ENCODE measurements at regions not wholly inside any gene's neighbourhood (a gene's known extent, or its start where the extent isn't known, plus 50 kb on each side); places are given as distances from the start of the nearest gene placed in this dataset.

DNA sequence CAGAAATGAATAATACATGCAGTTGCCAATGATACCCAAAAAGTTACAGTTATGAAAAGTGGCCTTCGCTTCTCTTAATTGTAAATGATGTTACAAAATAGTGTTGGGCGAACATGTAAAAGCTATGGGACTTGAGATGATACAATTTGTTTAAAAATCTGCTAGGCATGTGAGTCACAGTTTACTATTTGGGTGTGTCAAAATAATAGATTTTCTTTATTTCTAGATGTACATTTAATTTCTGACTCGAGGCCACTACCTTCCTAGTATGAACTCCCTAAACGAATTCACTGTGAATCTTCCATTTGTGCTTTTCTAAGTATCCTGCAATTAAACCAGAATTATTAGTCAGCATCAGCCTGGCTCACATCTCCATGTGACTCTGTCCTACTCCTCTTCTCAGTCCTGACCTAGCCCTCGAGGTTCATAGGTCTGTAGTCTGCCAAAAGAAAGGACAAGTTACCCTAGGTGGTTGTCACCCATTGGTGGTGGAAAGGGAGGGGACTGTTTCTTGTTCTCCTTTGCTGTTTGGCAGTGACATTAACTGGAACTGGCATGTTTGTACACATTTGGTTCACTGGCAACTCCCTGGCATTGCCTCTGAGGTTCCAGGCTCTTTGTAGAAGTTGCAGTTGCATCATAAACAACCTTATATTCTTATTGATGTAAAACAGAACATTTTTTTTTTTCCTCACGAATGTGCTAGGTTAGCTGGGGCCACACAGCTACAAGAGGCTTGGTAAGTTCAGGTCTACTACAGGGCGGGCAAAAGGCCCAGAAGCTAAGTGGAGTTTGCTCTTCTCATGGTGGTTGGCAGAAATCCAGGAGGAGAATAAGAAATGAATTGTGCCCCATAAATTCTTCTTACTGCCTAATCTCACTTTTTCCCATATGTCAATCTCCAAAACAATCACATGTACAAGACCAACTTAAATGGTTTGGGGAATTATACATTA, 746.5 kb upstream of the ADAMTS5 start:
- no peak for TF ChIP-seq EZH2 (IDR thresholded peaks at IDR 0.05; ENCODE audit: borderline replicate concordance, low read depth, low read length, severe bottlenecking)
- TF ChIP-seq, protein P1, sequence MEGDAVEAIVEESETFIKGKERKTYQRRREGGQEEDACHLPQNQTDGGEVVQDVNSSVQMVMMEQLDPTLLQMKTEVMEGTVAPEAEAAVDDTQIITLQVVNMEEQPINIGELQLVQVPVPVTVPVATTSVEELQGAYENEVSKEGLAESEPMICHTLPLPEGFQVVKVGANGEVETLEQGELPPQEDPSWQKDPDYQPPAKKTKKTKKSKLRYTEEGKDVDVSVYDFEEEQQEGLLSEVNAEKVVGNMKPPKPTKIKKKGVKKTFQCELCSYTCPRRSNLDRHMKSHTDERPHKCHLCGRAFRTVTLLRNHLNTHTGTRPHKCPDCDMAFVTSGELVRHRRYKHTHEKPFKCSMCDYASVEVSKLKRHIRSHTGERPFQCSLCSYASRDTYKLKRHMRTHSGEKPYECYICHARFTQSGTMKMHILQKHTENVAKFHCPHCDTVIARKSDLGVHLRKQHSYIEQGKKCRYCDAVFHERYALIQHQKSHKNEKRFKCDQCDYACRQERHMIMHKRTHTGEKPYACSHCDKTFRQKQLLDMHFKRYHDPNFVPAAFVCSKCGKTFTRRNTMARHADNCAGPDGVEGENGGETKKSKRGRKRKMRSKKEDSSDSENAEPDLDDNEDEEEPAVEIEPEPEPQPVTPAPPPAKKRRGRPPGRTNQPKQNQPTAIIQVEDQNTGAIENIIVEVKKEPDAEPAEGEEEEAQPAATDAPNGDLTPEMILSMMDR (IDR thresholded peaks at IDR 0.05; ENCODE audit: borderline replicate concordance, extremely low read depth, low read length, poor library complexity, severe bottlenecking) = no peak

DNA sequence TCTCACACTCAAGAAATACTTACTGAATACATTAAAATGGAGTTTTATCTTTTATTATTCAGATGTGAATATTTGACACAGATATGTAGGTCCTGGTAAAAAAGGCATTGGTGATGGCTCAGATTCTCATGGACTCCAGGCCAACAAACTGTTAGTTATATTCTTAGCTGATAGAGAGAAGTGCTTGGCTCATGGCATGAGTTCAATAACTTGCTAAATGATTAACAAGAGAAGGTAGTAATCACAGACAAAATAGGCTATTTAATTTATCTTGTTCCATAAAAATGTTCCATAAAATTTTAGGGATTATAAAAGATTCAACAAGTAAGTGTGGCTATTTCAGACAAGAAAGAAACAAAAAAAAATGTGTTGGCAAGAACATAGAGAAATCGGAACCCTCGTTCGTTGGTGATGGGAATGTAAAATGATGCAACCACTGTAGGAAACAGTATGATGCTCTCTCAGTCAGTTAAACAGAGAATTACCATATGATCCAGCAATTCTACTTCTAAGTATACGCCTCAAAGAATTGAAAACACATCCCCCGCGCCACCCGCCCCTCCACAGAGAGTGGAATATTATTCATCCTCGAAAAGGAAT, 737.8 kb upstream of the ADAMTS5 start:
- Histone ChIP-seq H2AFZ (ENCODE audit: low read depth, low read length) (no peak overlapping the region), H3K4me3 (ENCODE audit: low read depth in 1 of 2, low read length in 2 of 2) (no peak overlapping the region), H3K36me3 (ENCODE audit: insufficient read depth, low read length) (no peaks in the 10 kb centered on the region), H3K4me2 (ENCODE audit: insufficient read depth, low read length) (no peak overlapping the region), H3K79me2 (ENCODE audit: insufficient read depth, low read length) (no peaks in the 10 kb centered on the region), H3K9me3 (ENCODE audit: insufficient read depth, low read length, severe bottlenecking) (no peaks in the 10 kb centered on the region), H3K27ac (ENCODE audit: low read length) (no peak overlapping the region), H3K4me1 (ENCODE audit: insufficient read depth, low read length) (peaks cover 7% of the 10 kb centered on the region; the same call in 1 of the 2 replicates), H3K9ac (ENCODE audit: low read depth, low read length) (no peak overlapping the region), H3K27me3 (ENCODE audit: insufficient read depth, low read length, poor library complexity) (no peaks in the 10 kb centered on the region), H4K20me1 (ENCODE audit: insufficient read depth, low read length) (no peaks in the 10 kb centered on the region)
- DNase-seq (no peak), ATAC-seq (ENCODE audit: insufficient read depth, low read depth) (no peak)
- no peak for TF ChIP-seq EZH2 (IDR thresholded peaks at IDR 0.05; ENCODE audit: borderline replicate concordance, low read depth, low read length, severe bottlenecking)
- TF ChIP-seq, protein P1 (IDR thresholded peaks at IDR 0.05; ENCODE audit: borderline replicate concordance, extremely low read depth, low read length, poor library complexity, severe bottlenecking) = no peak

More for the DNA sequence above, 746.5 kb upstream of the ADAMTS5 start:
- H3K4me3 ChIP-seq (ENCODE audit: low read depth in 1 of 2, low read length in 2 of 2) = no peak overlapping the region
- no peak overlapping the region for H3K4me2 ChIP-seq (ENCODE audit: insufficient read depth, low read length)
- no peaks in the 10 kb centered on the region for H3K4me1 ChIP-seq (ENCODE audit: insufficient read depth, low read length)
- no peaks in the 10 kb centered on the region for H3K27me3 ChIP-seq (ENCODE audit: insufficient read depth, low read length, poor library complexity)
- no peaks in the 10 kb centered on the region for H3K36me3 ChIP-seq (ENCODE audit: insufficient read depth, low read length)
- H3K79me2 ChIP-seq (ENCODE audit: insufficient read depth, low read length) = no peaks in the 10 kb centered on the region
- no peaks in the 10 kb centered on the region for H3K9me3 ChIP-seq (ENCODE audit: insufficient read depth, low read length, severe bottlenecking)
- no peak overlapping the region for H3K9ac ChIP-seq (ENCODE audit: low read depth, low read length)
- DNase-seq = no peak
- no peak overlapping the region for H3K27ac ChIP-seq (ENCODE audit: low read length)
- ATAC-seq (ENCODE audit: insufficient read depth, low read depth) = no peak
- H4K20me1 ChIP-seq (ENCODE audit: insufficient read depth, low read length) = no peaks in the 10 kb centered on the region
- H2AFZ ChIP-seq (ENCODE audit: low read depth, low read length) = no peak overlapping the region

GRCh38 chr21:27703791-27704190, 736.9 kb upstream of the ADAMTS5 start:
- Histone ChIP-seq H3K36me3 (ENCODE audit: insufficient read depth, low read length) (no peaks in the 10 kb centered on the region), H3K4me2 (ENCODE audit: insufficient read depth, low read length) (no peak overlapping the region), H3K9ac (ENCODE audit: low read depth, low read length) (no peak overlapping the region), H3K27me3 (ENCODE audit: insufficient read depth, low read length, poor library complexity) (no peaks in the 10 kb centered on the region), H3K79me2 (ENCODE audit: insufficient read depth, low read length) (no peaks in the 10 kb centered on the region), H3K4me1 (ENCODE audit: insufficient read depth, low read length) (peaks cover 7% of the 10 kb centered on the region; the same call in 1 of the 2 replicates), H3K9me3 (ENCODE audit: insufficient read depth, low read length, severe bottlenecking) (no peaks in the 10 kb centered on the region), H2AFZ (ENCODE audit: low read depth, low read length) (no peak overlapping the region), H3K4me3 (ENCODE audit: low read depth in 1 of 2, low read length in 2 of 2) (no peak overlapping the region), H4K20me1 (ENCODE audit: insufficient read depth, low read length) (no peaks in the 10 kb centered on the region), H3K27ac (ENCODE audit: low read length) (no peak overlapping the region)
- ATAC-seq (ENCODE audit: insufficient read depth, low read depth) (no peak), DNase-seq (no peak)
- TF ChIP-seq, protein P1 (IDR thresholded peaks at IDR 0.05; ENCODE audit: borderline replicate concordance, extremely low read depth, low read length, poor library complexity, severe bottlenecking) = no peak
- no peak for TF ChIP-seq EZH2 (IDR thresholded peaks at IDR 0.05; ENCODE audit: borderline replicate concordance, low read depth, low read length, severe bottlenecking)
